Immature natural killer cell (primary cell): ENCODE measurements at regions not wholly inside any gene's neighbourhood (a gene's known extent, or its start where the extent isn't known, plus 50 kb on each side); places are given as distances from the start of the nearest gene placed in this dataset.

Experiments used
- DNase-seq, 3 donors: peaks; one replicate each; pipeline ENCODE4 v3.0.0; 2022; ENCODE audit warnings: mixed read lengths in 1 of 3
- H3K27ac Mint-ChIP-seq, 6 donors: one replicate each; pipeline ENCODE4 v1.8.0; 2020; ENCODE audit warnings: mixed read lengths in 6 of 6, mild to moderate bottlenecking in 5 of 6, inconsistent platforms in 4 of 6, moderate library complexity in 3 of 6
- H3K27me3 Mint-ChIP-seq, 3 donors: one replicate each; pipeline ENCODE4 v1.8.0; 2020 to 2021; ENCODE audit warnings: low read depth in 3 of 3, mild to moderate bottlenecking in 3 of 3, mixed read lengths in 3 of 3, moderate library complexity in 3 of 3, inconsistent platforms in 1 of 3
- H3K36me3 Mint-ChIP-seq, 3 donors: one replicate each; pipeline ENCODE4 v1.8.0; 2020; ENCODE audit warnings: mixed read lengths in 3 of 3, inconsistent platforms in 2 of 3, mild to moderate bottlenecking in 2 of 3
- H3K4me1 Mint-ChIP-seq, 2 donors: one replicate each; pipeline ENCODE4 v1.8.0; 2020; ENCODE audit warnings: inconsistent platforms in 2 of 2, mild to moderate bottlenecking in 2 of 2, mixed read lengths in 2 of 2, moderate library complexity in 1 of 2
- H3K4me3 Mint-ChIP-seq, 5 donors: one replicate each; pipeline ENCODE4 v1.8.0; 2020; ENCODE audit warnings: mild to moderate bottlenecking in 5 of 5, mixed read lengths in 5 of 5, inconsistent platforms in 3 of 5, moderate library complexity in 3 of 5
- H3K9me3 Mint-ChIP-seq, 6 donors: one replicate each; pipeline ENCODE4 v1.8.0; 2020; ENCODE audit warnings: mild to moderate bottlenecking in 6 of 6, mixed read lengths in 6 of 6, inconsistent platforms in 4 of 6, moderate library complexity in 3 of 6

DNA sequence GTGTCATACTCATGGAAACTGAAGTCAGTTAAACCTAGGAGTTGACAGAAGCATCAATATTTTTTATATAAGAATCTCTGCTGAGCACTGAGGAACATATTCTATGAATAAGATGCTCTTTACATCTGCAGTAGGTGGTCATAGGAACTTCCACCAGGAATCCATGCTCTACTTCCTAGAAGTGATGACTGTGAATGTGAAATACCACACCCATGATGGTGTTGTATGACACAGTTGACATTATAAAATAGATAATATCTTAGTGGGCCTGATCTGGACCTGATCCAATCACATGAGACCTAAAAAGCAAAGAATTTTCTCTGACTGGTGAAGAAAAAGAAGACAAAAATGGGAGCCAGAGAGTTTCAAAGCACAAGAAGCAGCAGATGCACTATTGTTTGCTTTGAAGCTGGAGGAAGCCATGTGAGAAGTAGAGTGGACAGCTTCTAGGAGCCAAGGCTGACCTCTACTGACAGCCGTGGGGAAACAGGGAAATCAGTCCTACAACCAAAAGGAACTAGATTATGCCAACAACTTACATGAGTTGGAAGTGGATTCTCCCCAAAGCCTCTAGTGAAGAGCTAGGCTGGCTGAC lies 68.6 kb upstream of the HS3ST1 start:
- peaks cover 0 to 7% (median 0%) of the 10 kb centered on the region in 6 donors for H3K9me3 Mint-ChIP-seq
- no peaks in the 10 kb centered on the region for H3K4me1 Mint-ChIP-seq
- no peak for DNase-seq
- H3K36me3 Mint-ChIP-seq = peaks cover 0 to 4% (median 0%) of the 10 kb centered on the region in 3 donors
- H3K27ac Mint-ChIP-seq = no peak overlapping the region
- no peak overlapping the region for H3K4me3 Mint-ChIP-seq
- H3K27me3 Mint-ChIP-seq = peaks cover 0 to 8% (median 2%) of the 10 kb centered on the region in 3 donors

DNA sequence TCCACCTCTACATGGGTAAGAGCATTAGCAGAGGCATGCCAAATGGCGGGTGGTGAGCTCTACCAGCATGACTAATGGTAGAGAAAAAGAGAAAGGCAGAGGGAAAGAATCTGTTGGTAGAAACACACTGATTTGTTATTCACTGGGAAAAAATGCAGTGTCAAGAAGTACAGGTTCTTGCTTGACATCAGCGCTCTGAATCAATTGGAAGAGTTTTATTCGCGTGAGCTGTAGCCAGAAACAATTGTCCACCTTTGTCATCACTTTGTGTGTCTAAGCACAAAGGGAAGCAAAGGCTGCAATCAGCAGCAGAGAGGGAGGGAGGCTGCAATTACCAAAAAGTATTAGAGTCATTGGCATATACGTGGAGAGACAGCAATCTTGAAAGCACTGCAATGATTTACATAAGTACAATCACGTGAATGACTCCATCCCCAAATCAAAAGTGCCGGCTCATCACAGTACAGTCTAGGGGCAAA lies 67.7 kb upstream of the HS3ST1 start:
- H3K27ac Mint-ChIP-seq = no peak overlapping the region
- H3K36me3 Mint-ChIP-seq = peaks cover 0 to 4% (median 0%) of the 10 kb centered on the region in 3 donors
- peaks cover 0 to 7% (median 0%) of the 10 kb centered on the region in 6 donors for H3K9me3 Mint-ChIP-seq
- no peak overlapping the region for H3K4me3 Mint-ChIP-seq
- DNase-seq = no peak
- no peaks in the 10 kb centered on the region for H3K4me1 Mint-ChIP-seq
- peaks cover 2 to 6% (median 5%) of the 10 kb centered on the region in 3 donors for H3K27me3 Mint-ChIP-seq

DNA sequence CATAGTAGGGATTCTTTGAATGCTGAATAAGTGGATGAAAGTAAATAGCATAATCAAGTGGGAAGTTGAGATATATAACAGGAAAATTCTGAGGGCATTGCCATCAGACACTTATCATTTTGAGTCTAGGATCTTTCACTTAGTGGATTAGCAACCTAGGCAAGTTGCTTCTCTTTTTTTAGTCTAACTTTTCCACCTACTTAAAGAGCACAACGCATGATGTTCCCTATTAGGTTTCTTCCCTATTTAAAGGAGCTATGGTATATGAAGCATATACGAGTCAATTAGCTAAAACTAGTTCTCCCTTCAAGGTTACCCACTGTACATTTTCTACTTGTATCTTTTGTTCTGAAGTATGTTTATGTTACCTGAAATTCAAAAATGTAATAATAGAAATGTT lies 67.1 kb upstream of the HS3ST1 start:
- no peak for DNase-seq
- Mint-ChIP-seq H3K4me1 (no peaks in the 10 kb centered on the region), H3K27me3 (peaks cover 2 to 5% (median 4%) of the 10 kb centered on the region in 3 donors), H3K4me3 (no peak overlapping the region), H3K9me3 (peaks cover 0 to 5% (median 0%) of the 10 kb centered on the region in 6 donors), H3K36me3 (peaks cover 0 to 4% (median 0%) of the 10 kb centered on the region in 3 donors), H3K27ac (no peak overlapping the region)

DNA sequence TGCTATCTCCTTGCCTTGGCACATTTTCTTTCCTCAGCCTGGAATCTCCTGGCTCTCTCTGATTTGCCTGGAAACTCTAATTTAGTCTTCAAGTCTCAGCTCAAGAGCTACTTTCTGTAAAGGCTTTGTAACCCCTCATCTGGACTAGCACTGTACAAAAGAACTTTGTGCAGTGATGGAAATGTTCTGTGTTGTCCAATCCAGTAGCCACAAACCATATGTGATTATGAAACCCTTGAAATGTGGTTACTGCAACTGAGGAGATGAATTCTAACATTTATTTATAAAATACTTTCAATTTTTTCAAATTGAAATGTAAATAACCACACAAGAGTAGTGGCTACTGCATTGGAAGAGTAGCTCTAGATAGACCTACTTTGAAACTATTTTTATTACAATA lies 66.6 kb upstream of the HS3ST1 start:
- H3K36me3 Mint-ChIP-seq = peaks cover 0 to 4% (median 0%) of the 10 kb centered on the region in 3 donors
- no peak overlapping the region for H3K4me3 Mint-ChIP-seq
- H3K27ac Mint-ChIP-seq = no peak overlapping the region
- H3K4me1 Mint-ChIP-seq = no peaks in the 10 kb centered on the region
- no peak for DNase-seq
- peaks cover 2 to 5% (median 5%) of the 10 kb centered on the region in 3 donors for H3K27me3 Mint-ChIP-seq
- peaks cover 0 to 5% (median 0%) of the 10 kb centered on the region in 6 donors for H3K9me3 Mint-ChIP-seq

DNA sequence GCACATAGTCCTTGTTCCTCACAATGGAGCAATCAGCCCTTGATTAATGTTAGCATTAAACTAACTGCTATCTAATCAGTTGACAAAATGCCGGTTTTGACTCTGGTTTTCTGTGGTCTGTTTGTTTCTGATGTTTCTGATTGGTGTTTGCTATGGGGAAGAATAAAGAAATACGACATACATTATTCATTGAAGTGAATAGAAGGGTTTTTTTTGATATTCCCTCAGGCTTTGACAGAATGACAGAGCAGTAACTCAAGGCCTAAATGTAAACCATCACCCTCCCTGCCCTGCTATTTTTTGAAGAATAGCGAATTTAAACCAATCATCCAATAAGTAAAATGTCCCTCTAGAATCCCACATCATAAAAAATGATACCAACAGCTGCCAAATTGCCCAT lies 65.5 kb upstream of the HS3ST1 start:
- H3K27ac Mint-ChIP-seq = no peak overlapping the region
- peaks cover 0 to 5% (median 0%) of the 10 kb centered on the region in 6 donors for H3K9me3 Mint-ChIP-seq
- H3K4me1 Mint-ChIP-seq = no peaks in the 10 kb centered on the region
- H3K27me3 Mint-ChIP-seq = peaks cover 2 to 5% (median 5%) of the 10 kb centered on the region in 3 donors
- no peak overlapping the region for H3K4me3 Mint-ChIP-seq
- no peak for DNase-seq
- peaks cover 0 to 4% (median 0%) of the 10 kb centered on the region in 3 donors for H3K36me3 Mint-ChIP-seq

DNA sequence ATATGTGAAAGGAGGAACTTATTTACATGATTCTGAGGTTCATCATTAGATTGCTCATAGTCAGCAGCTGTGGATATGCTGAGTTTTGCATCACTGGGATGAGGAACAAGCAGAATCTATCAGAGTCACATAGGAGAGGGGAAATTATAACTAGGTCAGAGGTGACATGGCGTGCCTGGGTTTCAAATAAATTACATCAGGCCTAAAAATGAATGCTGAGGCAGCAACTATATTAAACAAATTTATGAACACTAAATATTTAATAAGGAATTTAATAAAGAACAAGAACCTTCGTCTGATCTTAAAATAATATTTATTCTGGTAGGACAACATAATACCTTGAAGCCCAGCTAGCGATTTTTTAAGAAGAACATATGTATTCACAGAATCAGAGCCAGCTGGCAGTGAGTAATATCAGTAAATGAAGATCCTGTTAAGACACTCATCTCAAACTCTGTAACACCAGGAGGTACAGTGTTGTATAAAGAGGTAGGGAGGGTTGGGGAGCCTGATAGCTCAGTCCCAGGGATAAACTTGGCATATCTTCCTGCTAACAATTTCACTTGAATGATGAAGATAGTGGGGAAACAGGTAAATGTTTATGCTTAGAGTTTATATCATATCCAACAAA lies 60.9 kb upstream of the HS3ST1 start:
- DNase-seq = no peak
- Mint-ChIP-seq H3K36me3 (peaks cover 0 to 4% (median 0%) of the 10 kb centered on the region in 3 donors), H3K4me3 (no peak overlapping the region), H3K27me3 (peaks cover 0 to 5% (median 5%) of the 10 kb centered on the region in 3 donors), H3K4me1 (no peaks in the 10 kb centered on the region), H3K27ac (no peak overlapping the region), H3K9me3 (peaks cover 0 to under 1% (median 0%) of the 10 kb centered on the region in 6 donors)

DNA sequence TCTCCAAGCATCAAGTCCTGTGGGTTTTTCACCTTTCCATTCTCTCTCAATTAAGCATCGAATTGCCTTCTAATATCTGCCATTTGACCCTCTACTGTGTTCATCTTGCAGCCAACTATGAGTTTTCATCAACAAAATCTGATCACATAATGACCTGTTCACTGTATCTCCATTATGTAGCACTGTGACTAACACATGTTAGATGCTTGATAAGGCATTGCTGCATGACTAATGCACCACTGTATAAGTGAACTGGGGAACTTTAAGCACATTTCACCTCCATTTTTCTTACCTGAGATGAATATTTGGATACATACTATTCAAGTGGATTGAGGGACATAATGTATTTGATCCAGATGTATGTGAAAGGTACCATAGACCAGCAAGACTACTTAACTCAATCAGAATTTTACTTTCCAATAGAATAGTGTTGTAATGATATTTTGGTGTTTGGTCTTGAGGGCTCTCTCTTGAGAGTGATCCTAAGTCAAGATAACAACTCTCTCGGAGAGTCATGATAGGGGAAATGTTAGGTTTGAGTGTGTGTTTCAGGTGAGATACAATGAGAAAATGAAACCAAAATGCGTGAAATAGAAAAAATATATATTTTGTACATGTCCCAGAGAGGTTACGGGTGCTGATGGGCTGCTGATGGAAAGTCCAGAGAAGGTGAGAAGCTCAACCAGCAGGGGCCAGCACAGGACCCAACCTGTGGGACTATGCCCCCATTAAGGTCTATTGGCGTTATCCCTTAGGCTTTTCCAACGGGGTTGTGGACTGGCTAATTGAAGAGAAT lies 60.2 kb upstream of the HS3ST1 start:
- peaks cover 0 to 4% (median 0%) of the 10 kb centered on the region in 3 donors for H3K36me3 Mint-ChIP-seq
- DNase-seq = no peak
- peaks cover 0 to 5% (median 5%) of the 10 kb centered on the region in 3 donors for H3K27me3 Mint-ChIP-seq
- no peaks in the 10 kb centered on the region for H3K4me1 Mint-ChIP-seq
- H3K4me3 Mint-ChIP-seq = no peak overlapping the region
- H3K27ac Mint-ChIP-seq = no peak overlapping the region
- H3K9me3 Mint-ChIP-seq = no peaks in the 10 kb centered on the region

DNA sequence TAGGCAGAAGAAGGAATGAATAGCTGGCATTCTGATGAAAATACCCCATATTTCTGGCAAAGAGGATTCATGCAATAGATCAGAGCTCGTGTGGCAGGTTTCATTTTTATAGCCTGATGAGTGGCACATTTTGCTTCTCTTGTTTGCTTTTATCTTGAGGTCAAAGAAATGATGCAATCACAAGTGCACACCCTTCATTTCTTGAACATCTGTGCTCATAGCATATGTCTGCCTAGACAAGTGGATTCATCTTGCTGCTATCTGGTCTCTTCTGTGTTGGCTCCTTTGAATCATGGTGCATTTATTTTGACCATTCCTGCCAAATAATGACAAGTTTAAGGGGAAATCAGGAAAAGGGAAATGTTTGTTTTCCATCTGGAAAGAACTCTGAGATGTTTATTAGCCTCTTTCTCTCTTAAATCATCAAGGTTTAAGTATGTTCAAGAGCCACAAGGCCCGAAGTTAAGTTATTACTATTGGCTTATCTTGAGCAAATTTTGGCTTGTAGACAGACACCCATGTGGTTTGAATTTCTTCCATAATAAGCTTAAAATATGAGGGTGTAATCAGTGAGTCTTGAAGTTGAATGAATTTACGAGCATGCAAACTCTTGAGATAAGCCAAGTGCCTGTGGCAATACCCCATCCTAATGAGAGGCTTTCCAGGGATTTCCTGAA lies 59.3 kb upstream of the HS3ST1 start:
- Mint-ChIP-seq H3K4me3 (no peak overlapping the region), H3K4me1 (no peaks in the 10 kb centered on the region), H3K27ac (no peak overlapping the region), H3K9me3 (no peaks in the 10 kb centered on the region), H3K36me3 (peaks cover 0 to 4% (median 0%) of the 10 kb centered on the region in 3 donors), H3K27me3 (peaks cover 0 to 5% (median 5%) of the 10 kb centered on the region in 3 donors)
- DNase-seq = no peak

DNA sequence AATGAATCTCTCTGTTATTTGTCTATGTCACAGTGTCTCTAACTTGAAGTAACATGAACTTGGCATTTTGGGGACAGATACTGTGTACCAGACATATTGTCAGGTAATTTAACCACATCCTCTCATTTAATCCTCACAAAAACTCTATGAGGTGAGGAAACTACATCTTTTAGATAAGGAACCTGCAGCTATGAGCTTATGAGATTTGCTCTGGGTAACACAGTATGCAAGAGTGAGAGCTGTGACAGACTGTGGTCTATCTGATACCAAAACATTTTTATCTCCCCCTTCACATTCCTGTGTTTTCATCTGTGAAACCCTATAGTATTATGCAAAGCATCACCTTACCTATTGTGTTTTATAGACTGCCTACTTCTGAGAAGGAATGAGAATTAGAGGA lies 58.4 kb upstream of the HS3ST1 start:
- no peak overlapping the region for H3K27ac Mint-ChIP-seq
- peaks cover 0 to 5% (median 5%) of the 10 kb centered on the region in 3 donors for H3K27me3 Mint-ChIP-seq
- H3K4me3 Mint-ChIP-seq = no peak overlapping the region
- no peak for DNase-seq
- no peaks in the 10 kb centered on the region for H3K9me3 Mint-ChIP-seq
- no peaks in the 10 kb centered on the region for H3K36me3 Mint-ChIP-seq
- H3K4me1 Mint-ChIP-seq = no peaks in the 10 kb centered on the region

DNA sequence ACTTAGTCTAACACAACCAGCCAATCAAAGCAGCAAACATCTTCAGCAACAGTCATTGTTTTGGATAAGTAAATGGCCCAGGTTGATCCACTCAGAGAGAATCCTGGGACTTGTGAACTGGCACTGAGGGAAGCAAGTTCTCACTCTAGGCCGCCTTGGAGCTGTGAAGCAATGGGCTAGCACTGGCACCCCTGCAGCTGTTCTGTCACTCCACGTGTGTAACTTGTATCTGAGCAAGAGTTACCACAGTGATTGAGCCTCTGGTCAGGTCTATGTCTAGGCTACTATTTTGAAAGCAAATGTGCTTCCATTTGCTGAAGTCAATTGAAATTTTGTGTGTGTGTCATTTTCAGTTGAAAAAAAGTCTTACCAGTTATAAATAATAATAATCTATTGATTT lies 57.2 kb upstream of the HS3ST1 start:
- Mint-ChIP-seq H3K9me3 (no peaks in the 10 kb centered on the region), H3K4me3 (no peak overlapping the region), H3K36me3 (no peaks in the 10 kb centered on the region), H3K27ac (no peak overlapping the region), H3K4me1 (no peaks in the 10 kb centered on the region), H3K27me3 (peaks cover 0 to 5% (median 0%) of the 10 kb centered on the region in 3 donors)
- DNase-seq = no peak

DNA sequence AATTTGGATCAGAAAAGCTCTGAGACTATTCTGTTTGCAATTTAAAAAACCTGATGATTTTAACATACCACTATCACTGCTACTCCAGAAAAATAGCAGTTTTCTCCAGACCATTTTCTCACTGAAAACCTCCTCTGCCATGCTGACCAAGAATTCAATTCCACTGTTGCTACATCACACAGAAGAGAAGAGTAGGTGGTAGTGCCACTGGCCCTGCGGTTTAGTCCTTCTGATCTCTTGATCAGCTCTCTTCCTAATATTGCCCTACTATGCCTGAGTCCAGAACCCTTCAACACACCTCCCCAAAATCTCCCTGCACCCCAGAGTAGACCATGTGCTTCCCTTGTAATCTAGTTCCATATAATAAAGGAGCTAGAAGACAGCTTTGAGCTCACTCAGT lies 55.8 kb upstream of the HS3ST1 start:
- Mint-ChIP-seq H3K27ac (no peak overlapping the region), H3K4me1 (no peaks in the 10 kb centered on the region), H3K9me3 (no peaks in the 10 kb centered on the region), H3K36me3 (no peaks in the 10 kb centered on the region), H3K27me3 (peaks cover 0 to 3% (median 0%) of the 10 kb centered on the region in 3 donors), H3K4me3 (no peak overlapping the region)
- DNase-seq = no peak

DNA sequence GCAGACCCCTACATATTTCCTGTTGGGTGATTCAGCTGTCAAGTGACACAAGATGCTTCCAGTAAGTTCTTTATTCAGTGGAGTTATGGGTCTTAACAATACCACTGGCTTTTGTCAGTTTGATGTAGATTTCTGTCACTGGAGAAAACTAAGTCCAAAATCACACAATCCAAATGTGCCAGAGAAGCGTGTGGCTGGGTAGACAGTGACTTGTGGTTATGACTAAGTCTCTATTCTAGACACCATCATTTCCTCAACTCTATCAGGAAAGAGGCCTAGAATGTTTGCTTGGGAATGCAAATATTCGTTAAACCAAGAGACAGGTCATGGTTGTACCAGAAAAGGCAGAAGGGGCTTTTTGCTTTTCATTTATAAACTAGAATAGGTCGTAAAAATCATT lies 54.4 kb upstream of the HS3ST1 start:
- Mint-ChIP-seq H3K36me3 (peaks cover 0 to 4% (median 0%) of the 10 kb centered on the region in 3 donors), H3K4me1 (no peaks in the 10 kb centered on the region), H3K9me3 (no peaks in the 10 kb centered on the region), H3K27me3 (no peaks in the 10 kb centered on the region), H3K27ac (no peak overlapping the region), H3K4me3 (no peak overlapping the region)
- DNase-seq = no peak

DNA sequence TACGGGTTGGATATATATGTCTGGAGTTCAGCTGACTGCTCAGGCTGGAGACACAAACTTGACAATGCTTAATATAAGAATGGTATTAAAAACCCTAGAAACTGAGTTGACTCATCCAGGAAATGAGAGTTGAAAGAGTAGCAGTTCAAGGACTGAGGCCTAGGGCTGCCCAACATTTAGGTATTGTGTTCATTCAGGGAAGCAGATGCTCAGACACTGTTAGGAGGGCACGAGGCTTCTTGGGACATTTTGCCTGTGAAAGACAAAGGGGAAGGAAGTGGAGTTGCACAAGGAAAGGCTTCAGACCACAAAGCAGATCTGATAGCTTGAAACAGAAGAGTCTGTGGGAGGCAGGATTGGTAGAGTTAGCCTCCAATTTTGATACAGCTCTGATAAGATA lies 52.0 kb upstream of the HS3ST1 start:
- no peak overlapping the region for H3K27ac Mint-ChIP-seq
- DNase-seq = no peak
- H3K9me3 Mint-ChIP-seq = peaks cover 0 to 2% (median 0%) of the 10 kb centered on the region in 6 donors
- no peaks in the 10 kb centered on the region for H3K27me3 Mint-ChIP-seq
- peaks cover 0 to 4% (median 0%) of the 10 kb centered on the region in 3 donors for H3K36me3 Mint-ChIP-seq
- H3K4me1 Mint-ChIP-seq = no peaks in the 10 kb centered on the region
- no peak overlapping the region for H3K4me3 Mint-ChIP-seq
